HEK293T (cell line): ENCODE measurements at regions not wholly inside any gene's neighbourhood (a gene's known extent, or its start where the extent isn't known, plus 50 kb on each side); places are given as distances from the start of the nearest gene placed in this dataset.

Experiments used
- ARNT ChIP-seq: fragments of 450-650 bp; IDR thresholded peaks from 2 replicates; pipeline ENCODE4 v1.6.1; 2017; ENCODE audit warnings: mild to moderate bottlenecking
- FOXA1 ChIP-seq: fragments of 450-650 bp; IDR thresholded peaks from 2 replicates; pipeline ENCODE4 v1.6.1; 2016; ENCODE audit warnings: mild to moderate bottlenecking
- FOXK2 ChIP-seq: fragments of 450-650 bp; IDR thresholded peaks from 2 replicates; pipeline ENCODE4 v1.6.1; 2016; ENCODE audit warnings: mild to moderate bottlenecking
- FOXM1 ChIP-seq: fragments of 450-650 bp; IDR thresholded peaks from 2 replicates; pipeline ENCODE4 v1.6.1; 2017; ENCODE audit warnings: mild to moderate bottlenecking, borderline replicate concordance
- HDGF ChIP-seq: fragments of 450-650 bp; IDR thresholded peaks from 2 replicates; pipeline ENCODE4 v1.6.1; 2017; ENCODE audit warnings: antibody characterized with exemption, borderline replicate concordance
- L3MBTL2 ChIP-seq: fragments of 450-650 bp; conservative IDR thresholded peaks from 2 replicates; pipeline ENCODE4 v1.6.1; 2016; ENCODE audit warnings: mild to moderate bottlenecking
- SP1 ChIP-seq: fragments of 450-650 bp; IDR thresholded peaks from 2 replicates; pipeline ENCODE4 v1.6.1; 2017

DNA sequence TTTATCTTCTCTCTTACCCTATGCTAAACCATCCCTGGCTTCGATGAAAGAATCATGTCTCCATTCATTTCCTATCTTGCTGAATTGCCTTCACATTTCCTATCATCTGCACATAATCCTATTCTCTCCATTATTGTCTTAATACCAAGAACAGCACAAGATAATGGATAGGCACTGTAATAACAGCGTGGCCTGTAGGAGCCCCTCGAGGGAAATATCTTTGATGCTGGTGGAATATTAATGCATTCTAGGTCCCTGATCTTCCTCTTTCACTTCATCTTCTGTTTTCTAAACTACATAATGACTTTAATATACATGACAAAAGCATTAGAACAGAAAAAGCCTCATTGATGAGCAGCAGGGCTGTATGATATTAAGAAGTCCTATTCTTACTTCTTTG, 720.6 kb downstream of the RWDD3 start:
- TF ChIP-seq FOXK2 (no peak), FOXA1 (no peak), FOXM1 (no peak), ARNT (no peak), SP1 (no peak), L3MBTL2 (no peak), HDGF (no peak)
